HepG2 (cell line): ENCODE measurements at regions not wholly inside any gene's neighbourhood (a gene's known extent, or its start where the extent isn't known, plus 50 kb on each side); places are given as distances from the start of the nearest gene placed in this dataset.

Experiments used
- KLF16 ChIP-seq, 2 experiments: sonication (generic) in 1 of 2; formaldehyde crosslinking in 1 of 2; IDR thresholded peaks; 2 replicates each; pipeline versions ENCODE4 v1.6.1 to v1.8.0; 2016 to 2023; ENCODE audit warnings: missing genetic modification reagents in 2 of 2, missing compliant biosample characterization in 1 of 2
- MBD4 ChIP-seq: IDR thresholded peaks from 2 replicates; pipeline ENCODE4 v1.6.1; 2012; ENCODE audit warnings: low read length, inconsistent platforms, borderline replicate concordance
- NKX3-1 ChIP-seq: sonication (generic); formaldehyde crosslinking; IDR thresholded peaks from 2 replicates; pipeline ENCODE4 v1.5.0; 2020; ENCODE audit warnings: missing genetic modification reagents
- RBAK ChIP-seq: sonication (generic); formaldehyde crosslinking; IDR thresholded peaks from 2 replicates; pipeline ENCODE4 v1.5.1; 2020; ENCODE audit warnings: mild to moderate bottlenecking, missing genetic modification reagents
- SRF ChIP-seq: IDR thresholded peaks from 2 replicates; pipeline ENCODE4 v1.6.1; 2011; ENCODE audit warnings: mild to moderate bottlenecking, low read depth, low read length, moderate library complexity
- SRSF1 ChIP-seq: fragments of 200-400 bp; formaldehyde crosslinking; optimal IDR thresholded peaks from 2 replicates; pipeline ENCODE3; 2017; ENCODE audit warnings: mild to moderate bottlenecking, low read depth, low read length, moderate library complexity
- STAG1 ChIP-seq: sonication (generic); formaldehyde crosslinking; IDR thresholded peaks from 2 replicates; pipeline ENCODE4 v1.4.0; 2020; ENCODE audit warnings: missing genetic modification reagents
- WIZ ChIP-seq: sonication (generic); formaldehyde crosslinking; IDR thresholded peaks from 2 replicates; pipeline ENCODE4 v1.5.1; 2020; ENCODE audit warnings: mild to moderate bottlenecking, missing genetic modification reagents
- ZNF687 ChIP-seq: sonication (generic); formaldehyde crosslinking; IDR thresholded peaks from 2 replicates; pipeline ENCODE4 v1.5.1; 2020; ENCODE audit warnings: mild to moderate bottlenecking, missing genetic modification reagents, moderate library complexity
- TF ChIP-seq, protein P1 (sequence below): sonication (generic); formaldehyde crosslinking; IDR thresholded peaks from 2 replicates; pipeline ENCODE4 v1.4.0; 2020; ENCODE audit warnings: mild to moderate bottlenecking, missing genetic modification reagents, borderline replicate concordance
- TF ChIP-seq, protein P2 (sequence below): sonication (generic); formaldehyde crosslinking; IDR thresholded peaks from 2 replicates; pipeline ENCODE4 v1.4.0; 2020; ENCODE audit warnings: missing genetic modification reagents

GRCh38 chr5:105917189-105917588 is 1753.5 kb downstream of the EFNA5 start (continued):
- TF ChIP-seq, protein P1, sequence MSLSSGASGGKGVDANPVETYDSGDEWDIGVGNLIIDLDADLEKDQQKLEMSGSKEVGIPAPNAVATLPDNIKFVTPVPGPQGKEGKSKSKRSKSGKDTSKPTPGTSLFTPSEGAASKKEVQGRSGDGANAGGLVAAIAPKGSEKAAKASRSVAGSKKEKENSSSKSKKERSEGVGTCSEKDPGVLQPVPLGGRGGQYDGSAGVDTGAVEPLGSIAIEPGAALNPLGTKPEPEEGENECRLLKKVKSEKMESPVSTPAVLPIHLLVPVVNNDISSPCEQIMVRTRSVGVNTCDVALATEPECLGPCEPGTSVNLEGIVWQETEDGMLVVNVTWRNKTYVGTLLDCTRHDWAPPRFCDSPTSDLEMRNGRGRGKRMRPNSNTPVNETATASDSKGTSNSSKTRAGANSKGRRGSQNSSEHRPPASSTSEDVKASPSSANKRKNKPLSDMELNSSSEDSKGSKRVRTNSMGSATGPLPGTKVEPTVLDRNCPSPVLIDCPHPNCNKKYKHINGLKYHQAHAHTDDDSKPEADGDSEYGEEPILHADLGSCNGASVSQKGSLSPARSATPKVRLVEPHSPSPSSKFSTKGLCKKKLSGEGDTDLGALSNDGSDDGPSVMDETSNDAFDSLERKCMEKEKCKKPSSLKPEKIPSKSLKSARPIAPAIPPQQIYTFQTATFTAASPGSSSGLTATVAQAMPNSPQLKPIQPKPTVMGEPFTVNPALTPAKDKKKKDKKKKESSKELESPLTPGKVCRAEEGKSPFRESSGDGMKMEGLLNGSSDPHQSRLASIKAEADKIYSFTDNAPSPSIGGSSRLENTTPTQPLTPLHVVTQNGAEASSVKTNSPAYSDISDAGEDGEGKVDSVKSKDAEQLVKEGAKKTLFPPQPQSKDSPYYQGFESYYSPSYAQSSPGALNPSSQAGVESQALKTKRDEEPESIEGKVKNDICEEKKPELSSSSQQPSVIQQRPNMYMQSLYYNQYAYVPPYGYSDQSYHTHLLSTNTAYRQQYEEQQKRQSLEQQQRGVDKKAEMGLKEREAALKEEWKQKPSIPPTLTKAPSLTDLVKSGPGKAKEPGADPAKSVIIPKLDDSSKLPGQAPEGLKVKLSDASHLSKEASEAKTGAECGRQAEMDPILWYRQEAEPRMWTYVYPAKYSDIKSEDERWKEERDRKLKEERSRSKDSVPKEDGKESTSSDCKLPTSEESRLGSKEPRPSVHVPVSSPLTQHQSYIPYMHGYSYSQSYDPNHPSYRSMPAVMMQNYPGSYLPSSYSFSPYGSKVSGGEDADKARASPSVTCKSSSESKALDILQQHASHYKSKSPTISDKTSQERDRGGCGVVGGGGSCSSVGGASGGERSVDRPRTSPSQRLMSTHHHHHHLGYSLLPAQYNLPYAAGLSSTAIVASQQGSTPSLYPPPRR (CRISPR knock-in tag), result no peak
- TF ChIP-seq, protein P2, sequence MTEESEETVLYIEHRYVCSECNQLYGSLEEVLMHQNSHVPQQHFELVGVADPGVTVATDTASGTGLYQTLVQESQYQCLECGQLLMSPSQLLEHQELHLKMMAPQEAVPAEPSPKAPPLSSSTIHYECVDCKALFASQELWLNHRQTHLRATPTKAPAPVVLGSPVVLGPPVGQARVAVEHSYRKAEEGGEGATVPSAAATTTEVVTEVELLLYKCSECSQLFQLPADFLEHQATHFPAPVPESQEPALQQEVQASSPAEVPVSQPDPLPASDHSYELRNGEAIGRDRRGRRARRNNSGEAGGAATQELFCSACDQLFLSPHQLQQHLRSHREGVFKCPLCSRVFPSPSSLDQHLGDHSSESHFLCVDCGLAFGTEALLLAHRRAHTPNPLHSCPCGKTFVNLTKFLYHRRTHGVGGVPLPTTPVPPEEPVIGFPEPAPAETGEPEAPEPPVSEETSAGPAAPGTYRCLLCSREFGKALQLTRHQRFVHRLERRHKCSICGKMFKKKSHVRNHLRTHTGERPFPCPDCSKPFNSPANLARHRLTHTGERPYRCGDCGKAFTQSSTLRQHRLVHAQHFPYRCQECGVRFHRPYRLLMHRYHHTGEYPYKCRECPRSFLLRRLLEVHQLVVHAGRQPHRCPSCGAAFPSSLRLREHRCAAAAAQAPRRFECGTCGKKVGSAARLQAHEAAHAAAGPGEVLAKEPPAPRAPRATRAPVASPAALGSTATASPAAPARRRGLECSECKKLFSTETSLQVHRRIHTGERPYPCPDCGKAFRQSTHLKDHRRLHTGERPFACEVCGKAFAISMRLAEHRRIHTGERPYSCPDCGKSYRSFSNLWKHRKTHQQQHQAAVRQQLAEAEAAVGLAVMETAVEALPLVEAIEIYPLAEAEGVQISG (CRISPR knock-in tag), result no peak
- TF ChIP-seq KLF16 (CRISPR knock-in tag; IDR thresholded peaks at IDR 0.05) (no peak), WIZ (CRISPR knock-in tag) (no peak), MBD4 (no peak), SRSF1 (no peak), ZNF687 (CRISPR knock-in tag) (no peak), NKX3-1 (CRISPR knock-in tag) (no peak), RBAK (CRISPR knock-in tag) (no peak), STAG1 (CRISPR knock-in tag) (no peak), SRF (no peak)
